Midbrain (tissue), 1 donor: ENCODE measurements at regions not wholly inside any gene's neighbourhood (a gene's known extent, or its start where the extent isn't known, plus 50 kb on each side); places are given as distances from the start of the nearest gene placed in this dataset.
"Not testable (repeated sequence)": the region's sequence is repeated elsewhere in the genome, so short reads cannot be mapped to it uniquely, and the experiment has no call there.

ENCODE experiments used
- DNase-seq: peaks from one replicate; lab custom pipeline; 2025; lab: John Stamatoyannopoulos, UW

- DNase-seq, result no peak
Measured at GRCh38 chr12:74595696-74596095, 58.1 kb downstream of the ATXN7L3B start.

GRCh38 chr12:74598819-74599218, 61.2 kb downstream of the ATXN7L3B start:
- DNase-seq, result no peak

GRCh38 chr12:74599932-74600331, 62.3 kb downstream of the ATXN7L3B start:
- DNase-seq, result no peak

- not testable (repeated sequence) for DNase-seq
Measured at GRCh38 chr12:74600817-74601216, 63.2 kb downstream of the ATXN7L3B start.

GRCh38 chr12:74602881-74603672, 65.4 kb downstream of the ATXN7L3B start:
- DNase-seq, result no peak

GRCh38 chr12:74608231-74608775, 70.7 kb downstream of the ATXN7L3B start:
- DNase-seq, result no peak

- DNase-seq, result no peak
Measured at GRCh38 chr12:74610711-74611110, 73.1 kb downstream of the ATXN7L3B start.

GRCh38 chr12:74614426-74614825, 76.8 kb downstream of the ATXN7L3B start:
- no peak for DNase-seq

- no peak for DNase-seq
Measured at GRCh38 chr12:74619084-74619483, 81.4 kb downstream of the ATXN7L3B start.

GRCh38 chr12:74619884-74620283, 82.2 kb downstream of the ATXN7L3B start:
- no peak for DNase-seq

- peak; percentile 1 for DNase-seq
Measured at GRCh38 chr12:74620921-74621320, 83.3 kb downstream of the ATXN7L3B start.

- DNase-seq, result no peak
Measured at GRCh38 chr12:74624201-74624600, 86.6 kb downstream of the ATXN7L3B start.

GRCh38 chr12:74626397-74626796, 88.8 kb downstream of the ATXN7L3B start:
- DNase-seq, result no peak

GRCh38 chr12:74641262-74641661, 103.6 kb downstream of the ATXN7L3B start:
- DNase-seq, result no peak

GRCh38 chr12:74641694-74642093, 104.1 kb downstream of the ATXN7L3B start:
- no peak for DNase-seq

- no peak for DNase-seq
Measured at GRCh38 chr12:74644681-74645080, 107.0 kb downstream of the ATXN7L3B start.

GRCh38 chr12:74646831-74647230, 109.2 kb downstream of the ATXN7L3B start:
- DNase-seq, result peak; percentile 60

GRCh38 chr12:74647256-74647655, 109.6 kb downstream of the ATXN7L3B start:
- no peak for DNase-seq

GRCh38 chr12:74656251-74656650, 118.6 kb downstream of the ATXN7L3B start:
- no peak for DNase-seq

GRCh38 chr12:74660442-74660841, 122.8 kb downstream of the ATXN7L3B start:
- no peak for DNase-seq

- no peak for DNase-seq
Measured at GRCh38 chr12:74663958-74664357, 126.3 kb downstream of the ATXN7L3B start.

- no peak for DNase-seq
Measured at GRCh38 chr12:74665690-74666089, 128.1 kb downstream of the ATXN7L3B start.

- no peak for DNase-seq
Measured at GRCh38 chr12:74671421-74671820, 133.8 kb downstream of the ATXN7L3B start.

GRCh38 chr12:74676955-74677354, 139.3 kb downstream of the ATXN7L3B start:
- not testable (repeated sequence) for DNase-seq
